ENCODE measurements at regions not wholly inside any gene's neighbourhood (a gene's known extent, or its start where the extent isn't known, plus 50 kb on each side); places are given as distances from the start of the nearest gene placed in this dataset.

DNA sequence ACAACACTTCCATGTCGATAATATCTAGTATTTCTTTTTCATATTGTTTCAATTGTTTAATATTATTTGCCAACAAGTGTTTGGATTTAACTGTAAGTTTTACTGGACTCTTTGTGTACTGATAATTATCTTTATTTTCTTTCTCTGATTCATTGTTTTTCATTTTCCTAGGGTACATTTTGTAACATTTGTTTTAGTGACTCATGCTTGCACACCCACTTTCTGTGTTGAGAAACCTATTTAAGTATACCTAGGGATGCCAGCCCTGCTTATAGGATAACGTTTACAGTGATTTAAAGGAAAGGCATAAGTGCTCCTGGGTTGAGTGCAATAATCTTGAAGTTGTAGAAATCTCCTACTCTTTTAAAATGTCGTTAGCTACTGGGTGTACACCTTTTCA lies 1386.0 kb upstream of the ADGRL4 start:
- DNase-seq (ENCODE audit: low read depth, low spot score): no peak
- Mint-ChIP-seq H3K27me3 (ENCODE audit: low read depth) (no peaks in the 10 kb centered on the region), H3K9me3 (peaks cover 9% of the 10 kb centered on the region), H3K27ac (ENCODE audit: unreplicated experiment) (no peak overlapping the region), H3K4me1 (peaks cover 3% of the 10 kb centered on the region), H3K36me3 (ENCODE audit: low read depth) (no peaks in the 10 kb centered on the region), H3K4me3 (no peak overlapping the region)
- TF ChIP-seq, protein P1, sequence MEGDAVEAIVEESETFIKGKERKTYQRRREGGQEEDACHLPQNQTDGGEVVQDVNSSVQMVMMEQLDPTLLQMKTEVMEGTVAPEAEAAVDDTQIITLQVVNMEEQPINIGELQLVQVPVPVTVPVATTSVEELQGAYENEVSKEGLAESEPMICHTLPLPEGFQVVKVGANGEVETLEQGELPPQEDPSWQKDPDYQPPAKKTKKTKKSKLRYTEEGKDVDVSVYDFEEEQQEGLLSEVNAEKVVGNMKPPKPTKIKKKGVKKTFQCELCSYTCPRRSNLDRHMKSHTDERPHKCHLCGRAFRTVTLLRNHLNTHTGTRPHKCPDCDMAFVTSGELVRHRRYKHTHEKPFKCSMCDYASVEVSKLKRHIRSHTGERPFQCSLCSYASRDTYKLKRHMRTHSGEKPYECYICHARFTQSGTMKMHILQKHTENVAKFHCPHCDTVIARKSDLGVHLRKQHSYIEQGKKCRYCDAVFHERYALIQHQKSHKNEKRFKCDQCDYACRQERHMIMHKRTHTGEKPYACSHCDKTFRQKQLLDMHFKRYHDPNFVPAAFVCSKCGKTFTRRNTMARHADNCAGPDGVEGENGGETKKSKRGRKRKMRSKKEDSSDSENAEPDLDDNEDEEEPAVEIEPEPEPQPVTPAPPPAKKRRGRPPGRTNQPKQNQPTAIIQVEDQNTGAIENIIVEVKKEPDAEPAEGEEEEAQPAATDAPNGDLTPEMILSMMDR (conservative IDR thresholded peaks at IDR 0.05): no peak

DNA sequence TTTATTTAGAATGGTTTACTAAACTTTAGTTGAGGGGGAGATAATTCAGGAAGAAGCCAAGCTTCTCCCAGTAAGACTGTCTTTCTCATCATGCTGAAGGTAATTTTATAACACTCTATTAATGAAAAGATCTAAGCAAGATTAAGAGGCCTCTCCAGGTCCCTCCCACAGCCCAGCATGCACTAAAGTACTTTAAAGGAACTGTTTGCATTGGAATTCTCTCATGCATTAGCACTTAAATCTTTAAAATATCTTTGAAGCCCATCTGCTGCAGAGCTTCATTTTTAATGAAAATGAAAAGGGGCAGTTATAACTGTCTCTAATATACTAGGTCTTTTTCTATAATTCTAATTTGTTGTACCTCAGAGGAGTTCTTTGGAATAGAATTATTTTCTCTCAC lies 1379.1 kb upstream of the ADGRL4 start:
- no peak overlapping the region for H3K27ac Mint-ChIP-seq (ENCODE audit: unreplicated experiment)
- H3K4me3 Mint-ChIP-seq: no peak overlapping the region
- H3K9me3 Mint-ChIP-seq: peaks cover 13% of the 10 kb centered on the region
- TF ChIP-seq, protein P1 (conservative IDR thresholded peaks at IDR 0.05): no peak
- no peak for DNase-seq (ENCODE audit: low read depth, low spot score)
- no peaks in the 10 kb centered on the region for H3K36me3 Mint-ChIP-seq (ENCODE audit: low read depth)
- no peaks in the 10 kb centered on the region for H3K27me3 Mint-ChIP-seq (ENCODE audit: low read depth)
- H3K4me1 Mint-ChIP-seq: peaks cover 3% of the 10 kb centered on the region

DNA sequence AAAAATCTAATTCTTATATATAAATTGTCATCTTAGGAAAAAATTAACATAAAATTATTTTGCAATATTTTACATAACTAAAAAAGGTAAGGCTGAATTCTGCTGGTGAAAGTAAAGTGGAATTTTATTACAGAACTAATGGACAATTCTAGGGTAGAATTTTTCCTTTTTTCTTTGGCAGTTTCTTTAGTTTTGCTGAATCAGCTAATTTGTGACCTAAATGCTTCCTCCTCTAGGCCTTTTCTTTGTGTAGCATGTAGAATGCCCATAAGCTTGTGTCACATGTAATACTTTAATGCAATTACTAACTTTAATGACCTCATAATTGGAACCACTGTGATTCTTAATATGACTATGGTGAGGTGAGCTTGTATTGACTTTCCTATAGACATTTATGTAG lies 1378.4 kb upstream of the ADGRL4 start:
- peaks cover 3% of the 10 kb centered on the region for H3K4me1 Mint-ChIP-seq
- no peaks in the 10 kb centered on the region for H3K36me3 Mint-ChIP-seq (ENCODE audit: low read depth)
- no peaks in the 10 kb centered on the region for H3K27me3 Mint-ChIP-seq (ENCODE audit: low read depth)
- peaks cover 11% of the 10 kb centered on the region for H3K9me3 Mint-ChIP-seq
- H3K4me3 Mint-ChIP-seq: no peak overlapping the region
- no peak for DNase-seq (ENCODE audit: low read depth, low spot score)
- no peak overlapping the region for H3K27ac Mint-ChIP-seq (ENCODE audit: unreplicated experiment)
- TF ChIP-seq, protein P1 (conservative IDR thresholded peaks at IDR 0.05): no peak

DNA sequence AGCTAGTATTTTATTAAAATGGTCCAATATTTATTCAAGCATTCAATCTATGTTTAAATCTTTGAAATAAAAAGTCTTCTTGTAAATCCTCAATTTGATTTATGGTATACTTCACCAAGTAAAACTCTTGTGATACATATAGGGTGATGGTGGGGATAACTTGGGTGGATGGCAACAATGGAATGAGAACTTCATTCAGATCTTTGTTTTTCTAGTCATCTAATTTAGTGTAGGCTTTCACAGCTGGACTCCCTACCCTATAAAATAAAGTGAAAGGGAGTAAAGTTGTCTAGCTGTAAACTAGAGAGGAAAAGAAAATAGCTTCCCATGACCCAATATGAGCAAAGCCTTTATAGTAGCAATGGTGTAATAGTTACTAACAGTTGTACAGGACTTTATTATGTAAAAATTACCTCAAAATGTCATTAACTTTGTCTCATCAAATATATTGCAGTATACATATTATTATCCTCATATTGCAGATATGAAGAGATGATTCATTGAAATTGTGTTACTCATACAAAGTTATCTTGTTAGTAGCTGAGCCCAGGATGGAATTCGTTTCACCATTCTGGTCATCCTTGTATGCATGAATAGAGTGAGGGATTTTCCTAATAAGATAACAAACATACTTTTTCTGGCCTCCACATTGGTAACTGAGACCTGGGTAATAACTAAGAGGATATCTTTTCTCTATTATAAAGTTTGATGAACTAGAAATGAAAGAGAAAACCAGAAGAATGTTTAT lies 1377.7 kb upstream of the ADGRL4 start:
- peaks cover 7% of the 10 kb centered on the region for H3K9me3 Mint-ChIP-seq
- no peaks in the 10 kb centered on the region for H3K27me3 Mint-ChIP-seq (ENCODE audit: low read depth)
- DNase-seq (ENCODE audit: low read depth, low spot score): no peak
- no peak overlapping the region for H3K4me3 Mint-ChIP-seq
- no peaks in the 10 kb centered on the region for H3K36me3 Mint-ChIP-seq (ENCODE audit: low read depth)
- H3K27ac Mint-ChIP-seq (ENCODE audit: unreplicated experiment): no peak overlapping the region
- peaks cover 3% of the 10 kb centered on the region for H3K4me1 Mint-ChIP-seq
- TF ChIP-seq, protein P1 (conservative IDR thresholded peaks at IDR 0.05): no peak

DNA sequence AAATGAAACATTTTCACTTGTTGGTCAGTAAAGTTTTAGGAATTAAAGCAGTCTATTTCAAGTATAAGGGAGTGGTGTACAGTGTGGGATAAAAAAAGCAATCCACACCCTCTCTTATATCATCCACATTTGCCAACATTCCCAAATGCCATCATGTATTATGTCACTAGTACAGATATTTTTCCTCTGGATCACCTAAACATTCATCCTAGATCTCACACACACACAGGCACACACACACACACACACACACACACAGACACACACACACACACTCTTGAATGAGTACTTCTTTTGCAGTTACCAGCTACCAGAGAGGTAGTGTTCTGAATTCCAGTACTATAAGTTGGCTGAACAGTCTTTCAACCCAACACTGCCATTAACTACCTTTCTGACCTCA lies 1369.1 kb upstream of the ADGRL4 start:
- no peak overlapping the region for H3K27ac Mint-ChIP-seq (ENCODE audit: unreplicated experiment)
- no peaks in the 10 kb centered on the region for H3K4me1 Mint-ChIP-seq
- H3K9me3 Mint-ChIP-seq: peaks cover 5% of the 10 kb centered on the region
- H3K27me3 Mint-ChIP-seq (ENCODE audit: low read depth): no peaks in the 10 kb centered on the region
- TF ChIP-seq, protein P1 (conservative IDR thresholded peaks at IDR 0.05): no peak
- no peak for DNase-seq (ENCODE audit: low read depth, low spot score)
- H3K36me3 Mint-ChIP-seq (ENCODE audit: low read depth): no peaks in the 10 kb centered on the region
- no peak overlapping the region for H3K4me3 Mint-ChIP-seq
